HEK293 (cell line): ENCODE measurements at regions not wholly inside any gene's neighbourhood (a gene's known extent, or its start where the extent isn't known, plus 50 kb on each side); places are given as distances from the start of the nearest gene placed in this dataset.

Experiments
- CTCF ChIA-PET: fragments of 350-600 bp; formaldehyde crosslinking; extraction: SDS; loops from one replicate; lab custom pipeline; 2021; ENCODE audit warnings: antibody characterized with exemption; lab: Yijun Ruan, JAX
- POLR2A ChIA-PET: fragments of 300-600 bp; formaldehyde crosslinking; extraction: SDS; loops from one replicate; lab custom pipeline; 2020; ENCODE audit warnings: antibody characterized with exemption, inconsistent platforms; lab: Yijun Ruan, JAX
- H3K27ac ChIP-seq: fragments of 200-500 bp; sonication (Bioruptor generic); 2 replicates; pipeline ENCODE4 v1.5.1; 2014; ENCODE audit warnings: low read depth, low read length, control low read depth, inconsistent platforms; ENCODE audit errors: extremely low read depth
- H3K36me3 ChIP-seq, 2 experiments: fragments of 200-500 bp in 1 of 2; sonication (Bioruptor generic) in 1 of 2; 1 replicate in 1 of 2; 2 replicates in 1 of 2; pipeline ENCODE4 v1.5.1; 2014 to 2017; ENCODE audit warnings: inconsistent platforms in 2 of 2, low read length in 2 of 2; ENCODE audit not compliant: control insufficient read depth in 2 of 2, insufficient read depth in 1 of 2
- H3K4me1 ChIP-seq: fragments of 200-500 bp; sonication (Bioruptor generic); 2 replicates; pipeline ENCODE4 v1.5.1; 2014; ENCODE audit warnings: mild to moderate bottlenecking, low read length, inconsistent platforms; ENCODE audit not compliant: control insufficient read depth, insufficient read depth
- H3K4me3 ChIP-seq: 2 replicates; pipeline ENCODE4 v1.5.1; 2011; ENCODE audit warnings: low read depth, mild to moderate bottlenecking, control low read depth, low read length, moderate library complexity
- H3K9me3 ChIP-seq: fragments of 200-500 bp; sonication (Bioruptor generic); 2 replicates; pipeline ENCODE4 v1.5.1; 2014; ENCODE audit warnings: low read depth, low read length, inconsistent platforms; ENCODE audit not compliant: control insufficient read depth, insufficient read depth
- EGR2 ChIP-seq: fragments of 450-650 bp; formaldehyde crosslinking; IDR thresholded peaks from 2 replicates; pipeline ENCODE4 v1.5.1; 2016; ENCODE audit warnings: low read depth, missing biosample characterization, missing genetic modification characterization
- INSM2 ChIP-seq: fragments of 450-650 bp; formaldehyde crosslinking; IDR thresholded peaks from 2 replicates; pipeline ENCODE4 v1.5.1; 2016; ENCODE audit warnings: missing biosample characterization, missing genetic modification characterization
- PATZ1 ChIP-seq: fragments of 450-650 bp; formaldehyde crosslinking; IDR thresholded peaks from 2 replicates; pipeline ENCODE4 v1.5.1; 2016; ENCODE audit warnings: missing biosample characterization, missing genetic modification characterization
- RBAK ChIP-seq: fragments of 450-650 bp; formaldehyde crosslinking; IDR thresholded peaks from 2 replicates; pipeline ENCODE4 v1.5.1; 2016; ENCODE audit warnings: missing biosample characterization, missing genetic modification characterization
- SCRT2 ChIP-seq: fragments of 450-650 bp; formaldehyde crosslinking; IDR thresholded peaks from 2 replicates; pipeline ENCODE4 v1.5.1; 2016; ENCODE audit warnings: missing biosample characterization, missing genetic modification characterization
- TSHZ1 ChIP-seq: fragments of 450-650 bp; formaldehyde crosslinking; IDR thresholded peaks from 2 replicates; pipeline ENCODE4 v1.5.1; 2016; ENCODE audit warnings: missing biosample characterization, missing genetic modification characterization, borderline replicate concordance
- YY2 ChIP-seq: fragments of 450-650 bp; formaldehyde crosslinking; IDR thresholded peaks from 2 replicates; pipeline ENCODE4 v1.5.1; 2016; ENCODE audit warnings: missing biosample characterization, missing genetic modification characterization
- ZBTB8A ChIP-seq: fragments of 450-650 bp; formaldehyde crosslinking; IDR thresholded peaks from 2 replicates; pipeline ENCODE4 v1.5.1; 2016; ENCODE audit warnings: missing biosample characterization, missing genetic modification characterization
- ZNF211 ChIP-seq: fragments of 450-650 bp; formaldehyde crosslinking; IDR thresholded peaks from 2 replicates; pipeline ENCODE4 v1.5.1; 2016; ENCODE audit warnings: low read depth, missing biosample characterization, missing genetic modification characterization
- ZNF221 ChIP-seq: fragments of 450-650 bp; formaldehyde crosslinking; IDR thresholded peaks from 2 replicates; pipeline ENCODE4 v1.5.1; 2017; ENCODE audit warnings: missing biosample characterization, missing genetic modification characterization, borderline replicate concordance
- ZNF404 ChIP-seq: fragments of 450-650 bp; formaldehyde crosslinking; IDR thresholded peaks from 2 replicates; pipeline ENCODE4 v1.5.1; 2017; ENCODE audit warnings: missing biosample characterization, missing genetic modification characterization
- ZNF521 ChIP-seq: fragments of 450-650 bp; formaldehyde crosslinking; IDR thresholded peaks from 2 replicates; pipeline ENCODE4 v1.5.1; 2017; ENCODE audit warnings: missing biosample characterization, mild to moderate bottlenecking, missing genetic modification characterization
- ZNF558 ChIP-seq: fragments of 450-650 bp; formaldehyde crosslinking; IDR thresholded peaks from 2 replicates; pipeline ENCODE4 v1.5.1; 2016; ENCODE audit warnings: missing biosample characterization, missing genetic modification characterization
- ZNF707 ChIP-seq: fragments of 450-650 bp; formaldehyde crosslinking; IDR thresholded peaks from 2 replicates; pipeline ENCODE4 v1.5.1; 2016; ENCODE audit warnings: missing biosample characterization, missing genetic modification characterization
- TF ChIP-seq, protein P1 (sequence below): fragments of 450-650 bp; formaldehyde crosslinking; IDR thresholded peaks from 2 replicates; pipeline ENCODE4 v1.5.1; 2016; ENCODE audit warnings: missing biosample characterization, missing genetic modification characterization, borderline replicate concordance
- TF ChIP-seq, protein P2 (sequence below): fragments of 450-650 bp; formaldehyde crosslinking; IDR thresholded peaks from 2 replicates; pipeline ENCODE4 v1.5.1; 2016; ENCODE audit warnings: missing biosample characterization, missing genetic modification characterization

DNA sequence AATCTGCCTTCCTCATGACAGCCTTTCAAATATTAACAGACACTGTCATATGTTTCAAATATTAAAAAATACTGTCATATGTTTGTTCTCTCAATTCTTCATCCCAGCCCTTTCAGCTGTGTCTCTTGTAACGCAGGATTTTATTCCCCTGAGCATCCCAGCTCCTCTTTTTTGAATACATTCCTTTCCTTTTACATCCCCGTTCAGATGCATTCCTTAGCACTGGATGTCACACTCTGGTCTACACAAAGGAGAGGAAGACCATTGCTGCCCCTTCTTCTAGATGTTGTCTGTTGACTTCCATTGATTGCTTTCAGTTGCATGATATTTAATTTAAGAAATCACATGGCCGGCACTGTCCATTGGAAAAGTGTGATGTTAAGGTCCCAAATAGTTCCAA lies 117.4 kb upstream of the PAXBP1 start (continued):
- TF ChIP-seq, protein P1, sequence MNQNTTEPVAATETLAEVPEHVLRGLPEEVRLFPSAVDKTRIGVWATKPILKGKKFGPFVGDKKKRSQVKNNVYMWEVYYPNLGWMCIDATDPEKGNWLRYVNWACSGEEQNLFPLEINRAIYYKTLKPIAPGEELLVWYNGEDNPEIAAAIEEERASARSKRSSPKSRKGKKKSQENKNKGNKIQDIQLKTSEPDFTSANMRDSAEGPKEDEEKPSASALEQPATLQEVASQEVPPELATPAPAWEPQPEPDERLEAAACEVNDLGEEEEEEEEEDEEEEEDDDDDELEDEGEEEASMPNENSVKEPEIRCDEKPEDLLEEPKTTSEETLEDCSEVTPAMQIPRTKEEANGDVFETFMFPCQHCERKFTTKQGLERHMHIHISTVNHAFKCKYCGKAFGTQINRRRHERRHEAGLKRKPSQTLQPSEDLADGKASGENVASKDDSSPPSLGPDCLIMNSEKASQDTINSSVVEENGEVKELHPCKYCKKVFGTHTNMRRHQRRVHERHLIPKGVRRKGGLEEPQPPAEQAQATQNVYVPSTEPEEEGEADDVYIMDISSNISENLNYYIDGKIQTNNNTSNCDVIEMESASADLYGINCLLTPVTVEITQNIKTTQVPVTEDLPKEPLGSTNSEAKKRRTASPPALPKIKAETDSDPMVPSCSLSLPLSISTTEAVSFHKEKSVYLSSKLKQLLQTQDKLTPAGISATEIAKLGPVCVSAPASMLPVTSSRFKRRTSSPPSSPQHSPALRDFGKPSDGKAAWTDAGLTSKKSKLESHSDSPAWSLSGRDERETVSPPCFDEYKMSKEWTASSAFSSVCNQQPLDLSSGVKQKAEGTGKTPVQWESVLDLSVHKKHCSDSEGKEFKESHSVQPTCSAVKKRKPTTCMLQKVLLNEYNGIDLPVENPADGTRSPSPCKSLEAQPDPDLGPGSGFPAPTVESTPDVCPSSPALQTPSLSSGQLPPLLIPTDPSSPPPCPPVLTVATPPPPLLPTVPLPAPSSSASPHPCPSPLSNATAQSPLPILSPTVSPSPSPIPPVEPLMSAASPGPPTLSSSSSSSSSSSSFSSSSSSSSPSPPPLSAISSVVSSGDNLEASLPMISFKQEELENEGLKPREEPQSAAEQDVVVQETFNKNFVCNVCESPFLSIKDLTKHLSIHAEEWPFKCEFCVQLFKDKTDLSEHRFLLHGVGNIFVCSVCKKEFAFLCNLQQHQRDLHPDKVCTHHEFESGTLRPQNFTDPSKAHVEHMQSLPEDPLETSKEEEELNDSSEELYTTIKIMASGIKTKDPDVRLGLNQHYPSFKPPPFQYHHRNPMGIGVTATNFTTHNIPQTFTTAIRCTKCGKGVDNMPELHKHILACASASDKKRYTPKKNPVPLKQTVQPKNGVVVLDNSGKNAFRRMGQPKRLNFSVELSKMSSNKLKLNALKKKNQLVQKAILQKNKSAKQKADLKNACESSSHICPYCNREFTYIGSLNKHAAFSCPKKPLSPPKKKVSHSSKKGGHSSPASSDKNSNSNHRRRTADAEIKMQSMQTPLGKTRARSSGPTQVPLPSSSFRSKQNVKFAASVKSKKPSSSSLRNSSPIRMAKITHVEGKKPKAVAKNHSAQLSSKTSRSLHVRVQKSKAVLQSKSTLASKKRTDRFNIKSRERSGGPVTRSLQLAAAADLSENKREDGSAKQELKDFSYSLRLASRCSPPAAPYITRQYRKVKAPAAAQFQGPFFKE (tag by site-specific recombination), result no peak
- TF ChIP-seq ZNF521 (tag by site-specific recombination) (no peak), ZBTB8A (tag by site-specific recombination) (no peak), ZNF707 (no peak), ZNF211 (tag by site-specific recombination) (no peak), YY2 (tag by site-specific recombination) (no peak), TSHZ1 (tag by site-specific recombination) (no peak), EGR2 (tag by site-specific recombination) (no peak), INSM2 (tag by site-specific recombination) (no peak), SCRT2 (tag by site-specific recombination) (no peak), ZNF558 (tag by site-specific recombination) (no peak)
- TF ChIP-seq, all 188 proteins: peak for 0

- no peak for TF ChIP-seq ZNF221 (tag by site-specific recombination)
- no peak for TF ChIP-seq ZNF404
- TF ChIP-seq EGR2 (tag by site-specific recombination), result no peak
- TF ChIP-seq PATZ1 (tag by site-specific recombination), result no peak
- TF ChIP-seq RBAK (tag by site-specific recombination), result no peak
- TF ChIP-seq, protein P2, sequence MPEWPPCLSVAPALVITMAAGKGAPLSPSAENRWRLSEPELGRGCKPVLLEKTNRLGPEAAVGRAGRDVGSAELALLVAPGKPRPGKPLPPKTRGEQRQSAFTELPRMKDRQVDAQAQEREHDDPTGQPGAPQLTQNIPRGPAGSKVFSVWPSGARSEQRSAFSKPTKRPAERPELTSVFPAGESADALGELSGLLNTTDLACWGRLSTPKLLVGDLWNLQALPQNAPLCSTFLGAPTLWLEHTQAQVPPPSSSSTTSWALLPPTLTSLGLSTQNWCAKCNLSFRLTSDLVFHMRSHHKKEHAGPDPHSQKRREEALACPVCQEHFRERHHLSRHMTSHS (tag by site-specific recombination), result no peak
- Histone ChIP-seq H3K27ac (no peak overlapping the region), H3K36me3 (no peaks in the 10 kb centered on the region), H3K4me1 (no peaks in the 10 kb centered on the region), H3K4me3 (no peak overlapping the region), H3K9me3 (no peaks in the 10 kb centered on the region)
- CTCF ChIA-PET, result no interaction called here
- POLR2A ChIA-PET, result no interaction called here
These were observed 118.0 kb upstream of the PAXBP1 start for GRCh38 chr21:32889596-32889995.
